ENCODE measurements at regions not wholly inside any gene's neighbourhood (a gene's known extent, or its start where the extent isn't known, plus 50 kb on each side); places are given as distances from the start of the nearest gene placed in this dataset.

DNA sequence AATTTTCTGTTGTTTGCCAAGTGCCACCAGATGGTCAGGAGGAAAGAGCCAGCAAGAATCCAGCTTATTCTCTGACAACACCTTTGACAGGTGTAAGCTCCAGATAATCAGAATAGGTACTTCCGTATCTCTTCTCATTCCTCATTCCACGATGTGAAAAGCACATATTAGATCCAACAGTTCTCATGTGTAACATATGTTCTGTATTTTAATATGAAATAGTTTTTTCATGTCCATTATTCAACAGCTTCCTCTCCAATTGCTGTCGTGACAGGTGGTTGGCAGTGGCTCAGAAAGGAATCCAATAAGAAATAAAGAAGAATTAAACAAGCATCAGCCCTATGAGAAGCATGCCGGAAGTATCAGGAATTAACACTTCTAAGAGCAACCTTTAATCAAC, 1624.7 kb downstream of the MRPL39 start:
- TF ChIP-seq EZH2 (IDR thresholded peaks at IDR 0.05; ENCODE audit: borderline replicate concordance, low read depth, low read length, severe bottlenecking) = no peak
- TF ChIP-seq CTCF (IDR thresholded peaks at IDR 0.05; ENCODE audit: borderline replicate concordance, extremely low read depth, low read length, poor library complexity, severe bottlenecking) = no peak
- no peak for DNase-seq

GRCh38 chr21:23977971-23978370, 1629.3 kb downstream of the MRPL39 start:
- H3K9me3 ChIP-seq (ENCODE audit: insufficient read depth, low read length, severe bottlenecking) = no peaks in the 10 kb centered on the region
- no peaks in the 10 kb centered on the region for H3K79me2 ChIP-seq (ENCODE audit: insufficient read depth, low read length)
- no peaks in the 10 kb centered on the region for H4K20me1 ChIP-seq (ENCODE audit: insufficient read depth, low read length)
- peaks cover 19% of the 10 kb centered on the region for H3K4me1 ChIP-seq (ENCODE audit: insufficient read depth, low read length)
- no peak overlapping the region for H3K9ac ChIP-seq (ENCODE audit: low read depth, low read length)
- no peaks in the 10 kb centered on the region for H3K27me3 ChIP-seq (ENCODE audit: insufficient read depth, low read length, poor library complexity)
- no peak overlapping the region for H3K4me3 ChIP-seq (ENCODE audit: low read depth in 1 of 2, low read length in 2 of 2)
- TF ChIP-seq EZH2 (IDR thresholded peaks at IDR 0.05; ENCODE audit: borderline replicate concordance, low read depth, low read length, severe bottlenecking) (no peak), CTCF (IDR thresholded peaks at IDR 0.05; ENCODE audit: borderline replicate concordance, extremely low read depth, low read length, poor library complexity, severe bottlenecking) (no peak)
- DNase-seq (no peak), ATAC-seq (ENCODE audit: insufficient read depth, low read depth) (peak; percentile 85)
- 0 out of 2 replicates have a peak overlapping the region, but pooled peaks have one; percentile 12 for H3K4me2 ChIP-seq (ENCODE audit: insufficient read depth, low read length)
- H3K36me3 ChIP-seq (ENCODE audit: insufficient read depth, low read length) = no peaks in the 10 kb centered on the region
- H3K27ac ChIP-seq (ENCODE audit: low read length) = no peak overlapping the region
- H2AFZ ChIP-seq (ENCODE audit: low read depth, low read length) = no peak overlapping the region

More for the DNA sequence above, 1624.7 kb downstream of the MRPL39 start:
- no peak for ATAC-seq (ENCODE audit: insufficient read depth, low read depth)
- Histone ChIP-seq H3K27ac (ENCODE audit: low read length) (no peak overlapping the region), H4K20me1 (ENCODE audit: insufficient read depth, low read length) (no peaks in the 10 kb centered on the region), H2AFZ (ENCODE audit: low read depth, low read length) (no peak overlapping the region), H3K4me1 (ENCODE audit: insufficient read depth, low read length) (peaks cover 14% of the 10 kb centered on the region), H3K27me3 (ENCODE audit: insufficient read depth, low read length, poor library complexity) (no peaks in the 10 kb centered on the region), H3K4me2 (ENCODE audit: insufficient read depth, low read length) (no peak overlapping the region), H3K9ac (ENCODE audit: low read depth, low read length) (no peak overlapping the region), H3K4me3 (ENCODE audit: low read depth in 1 of 2, low read length in 2 of 2) (no peak overlapping the region), H3K9me3 (ENCODE audit: insufficient read depth, low read length, severe bottlenecking) (peaks cover 4% of the 10 kb centered on the region), H3K36me3 (ENCODE audit: insufficient read depth, low read length) (no peaks in the 10 kb centered on the region), H3K79me2 (ENCODE audit: insufficient read depth, low read length) (no peaks in the 10 kb centered on the region)

DNA sequence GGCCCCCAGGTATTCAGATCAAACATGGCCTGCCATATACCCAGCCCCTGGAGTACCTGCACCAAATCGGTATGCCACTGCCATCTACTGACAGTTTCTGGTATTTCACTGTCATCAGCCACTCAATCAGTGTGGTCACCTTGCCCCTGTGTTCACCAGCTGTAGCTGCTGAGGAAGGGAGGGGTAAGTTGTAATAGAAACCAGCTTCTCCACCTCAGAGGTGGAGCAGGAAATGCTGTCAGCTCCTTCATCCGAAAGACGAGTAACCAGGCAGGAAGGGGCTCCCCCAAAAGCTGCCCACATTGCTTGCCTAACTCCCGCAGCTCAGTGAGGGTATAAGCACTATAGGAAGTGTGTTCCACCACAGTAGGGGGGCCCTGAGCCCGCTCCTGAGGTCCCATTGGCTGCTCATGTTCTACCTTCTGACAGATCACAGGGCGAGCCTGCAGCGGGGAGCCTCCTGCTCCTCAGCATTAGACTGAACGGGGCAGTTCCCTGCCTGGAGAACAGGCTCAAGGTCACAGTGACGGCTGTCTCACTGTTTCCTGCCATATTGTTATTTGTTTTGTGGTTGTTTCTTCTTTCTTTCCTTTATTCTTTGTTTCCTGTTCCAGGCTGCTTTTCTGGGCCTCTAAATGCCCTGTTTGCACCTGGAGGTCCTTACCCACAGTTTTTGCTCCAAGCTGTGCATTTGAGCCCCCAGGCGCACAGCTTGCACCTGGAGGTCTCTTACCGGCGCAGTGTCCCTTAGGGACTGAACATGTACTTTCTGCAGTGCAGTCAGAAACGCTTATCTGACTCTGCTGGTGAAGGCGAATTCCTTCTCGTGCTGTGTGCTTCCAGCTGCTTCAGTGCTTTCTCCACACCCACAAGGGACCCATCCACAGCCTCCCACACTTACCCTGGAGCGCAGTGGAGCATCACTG, 1638.3 kb downstream of the MRPL39 start:
- TF ChIP-seq CTCF (IDR thresholded peaks at IDR 0.05; ENCODE audit: borderline replicate concordance, extremely low read depth, low read length, poor library complexity, severe bottlenecking) (peak; percentile 96), EZH2 (IDR thresholded peaks at IDR 0.05; ENCODE audit: borderline replicate concordance, low read depth, low read length, severe bottlenecking) (no peak)
- H3K4me3 ChIP-seq (ENCODE audit: low read depth in 1 of 2, low read length in 2 of 2) = peak overlapping the region in 1 of 2 experiments; percentile 53; a peak in 2 of 4 replicates
- ATAC-seq (ENCODE audit: insufficient read depth, low read depth) (peak; percentile 88), DNase-seq (peak; percentile 92)
- H3K9me3 ChIP-seq (ENCODE audit: insufficient read depth, low read length, severe bottlenecking) = no peaks in the 10 kb centered on the region
- H3K27ac ChIP-seq (ENCODE audit: low read length) = peak overlapping the region; percentile 82
- no peaks in the 10 kb centered on the region for H4K20me1 ChIP-seq (ENCODE audit: insufficient read depth, low read length)
- peak overlapping the region; percentile 72 for H2AFZ ChIP-seq (ENCODE audit: low read depth, low read length)
- H3K9ac ChIP-seq (ENCODE audit: low read depth, low read length) = peak overlapping the region; percentile 41
- H3K36me3 ChIP-seq (ENCODE audit: insufficient read depth, low read length) = no peaks in the 10 kb centered on the region
- H3K4me2 ChIP-seq (ENCODE audit: insufficient read depth, low read length) = peak overlapping the region; percentile 71
- H3K27me3 ChIP-seq (ENCODE audit: insufficient read depth, low read length, poor library complexity) = no peaks in the 10 kb centered on the region
- no peaks in the 10 kb centered on the region for H3K79me2 ChIP-seq (ENCODE audit: insufficient read depth, low read length)
- peaks cover 31% of the 10 kb centered on the region for H3K4me1 ChIP-seq (ENCODE audit: insufficient read depth, low read length)

All from DND-41 (cell line).